Neural progenitor cell (in vitro differentiated cells): ENCODE measurements at regions not wholly inside any gene's neighbourhood (a gene's known extent, or its start where the extent isn't known, plus 50 kb on each side); places are given as distances from the start of the nearest gene placed in this dataset.

Experiments
- CTCF ChIP-seq: fragments of 200-600 bp; sonication (generic); IDR thresholded peaks from 2 replicates; pipeline ENCODE4 v1.5.1; 2017; ENCODE audit warnings: antibody characterized with exemption, mild to moderate bottlenecking
- EZH2 ChIP-seq: fragments of 200-600 bp; sonication (generic); IDR thresholded peaks from 2 replicates; pipeline ENCODE4 v1.6.1; 2017; ENCODE audit warnings: antibody characterized with exemption, mild to moderate bottlenecking, moderate library complexity
- EZH2phosphoT487 ChIP-seq: fragments of 200-600 bp; sonication (generic); IDR thresholded peaks from 2 replicates; pipeline ENCODE4 v1.6.1; 2017; ENCODE audit warnings: antibody characterized with exemption

- TF ChIP-seq EZH2, result no peak
- TF ChIP-seq CTCF, result no peak
- no peak for TF ChIP-seq EZH2phosphoT487
Observed at GRCh38 chr2:54372361-54372760, 83.8 kb upstream of the SPTBN1 start.
